OCI-LY1 (cell line): ENCODE measurements at regions not wholly inside any gene's neighbourhood (a gene's known extent, or its start where the extent isn't known, plus 50 kb on each side); places are given as distances from the start of the nearest gene placed in this dataset.

Experiments
- H2AFZ ChIP-seq: fragments of 200-600 bp; sonication (generic), shearing (Covaris generic); 2 replicates; pipeline ENCODE4 v1.6.0; 2014; ENCODE audit warnings: antibody characterized with exemption, mild to moderate bottlenecking, low read length
- H3F3A ChIP-seq: fragments of 200-600 bp; sonication (generic), shearing (Covaris generic); 2 replicates; pipeline ENCODE4 v1.6.0; 2014; ENCODE audit warnings: mild to moderate bottlenecking, antibody characterized with exemption, low read length, moderate library complexity; ENCODE audit not compliant: insufficient read depth
- H3K27ac ChIP-seq: fragments of 200-600 bp; sonication (generic); 2 replicates; pipeline ENCODE4 v1.5.1; 2014; ENCODE audit warnings: low read length, mixed run types, mild to moderate bottlenecking, low read depth; ENCODE audit not compliant: poor library complexity, severe bottlenecking
- H3K27me3 ChIP-seq: fragments of 200-600 bp; sonication (generic); 2 replicates; pipeline ENCODE4 v1.6.0; 2014; ENCODE audit warnings: antibody characterized with exemption, mild to moderate bottlenecking, low read length, moderate library complexity; ENCODE audit not compliant: insufficient read depth
- H3K36me3 ChIP-seq: fragments of 200-600 bp; sonication (generic); 2 replicates; pipeline ENCODE4 v1.6.1; 2014; ENCODE audit warnings: mild to moderate bottlenecking, antibody characterized with exemption, low read length, moderate library complexity, mixed read lengths; ENCODE audit not compliant: insufficient read depth
- H3K4me1 ChIP-seq: fragments of 200-600 bp; sonication (generic); 2 replicates; pipeline ENCODE4 v1.5.1; 2014; ENCODE audit warnings: mild to moderate bottlenecking, low read length, moderate library complexity; ENCODE audit not compliant: insufficient read depth, severe bottlenecking
- H3K4me2 ChIP-seq: fragments of 200-600 bp; sonication (generic), shearing (Covaris generic); 2 replicates; pipeline ENCODE4 v1.6.1; 2014; ENCODE audit warnings: low read length
- H3K4me3 ChIP-seq: fragments of 200-600 bp; sonication (generic); 2 replicates; pipeline ENCODE4 v1.5.1; 2014; ENCODE audit warnings: low read length, low read depth, mild to moderate bottlenecking, mixed read lengths; ENCODE audit not compliant: poor library complexity, severe bottlenecking
- H3K79me2 ChIP-seq: fragments of 200-600 bp; shearing (Covaris generic); 2 replicates; pipeline ENCODE4 v1.6.1; 2016; ENCODE audit warnings: mixed run types, low read length, mixed read lengths; ENCODE audit not compliant: insufficient read depth
- H3K9ac ChIP-seq: fragments of 200-600 bp; sonication (generic), shearing (Covaris generic); 2 replicates; pipeline ENCODE4 v1.6.1; 2014; ENCODE audit warnings: mild to moderate bottlenecking, low read length, mixed read lengths
- H3K9me2 ChIP-seq: fragments of 200-600 bp; sonication (generic), shearing (Covaris generic); 2 replicates; pipeline ENCODE4 v1.6.1; 2014; ENCODE audit warnings: low read depth, mild to moderate bottlenecking, low read length, mixed read lengths
- H3K9me3 ChIP-seq: fragments of 200-600 bp; shearing (Covaris generic); 2 replicates; pipeline ENCODE4 v1.6.1; 2014; ENCODE audit warnings: low read length, mixed read lengths
- H4K20me1 ChIP-seq: fragments of 200-600 bp; sonication (generic), shearing (Covaris generic); 2 replicates; pipeline ENCODE4 v1.6.0; 2016; ENCODE audit warnings: mild to moderate bottlenecking, low read length; ENCODE audit not compliant: insufficient read depth
- EZH2 ChIP-seq: fragments of 200-600 bp; sonication (generic), shearing (Covaris generic); IDR thresholded peaks from 2 replicates; pipeline ENCODE4 v1.8.0; 2017; ENCODE audit warnings: borderline replicate concordance, mixed run types, mild to moderate bottlenecking, antibody characterized with exemption, low read length, moderate library complexity, mixed read lengths
- TF ChIP-seq, protein P1 (sequence below): fragments of 200-600 bp; sonication (generic), shearing (Covaris generic); IDR thresholded peaks from 2 replicates; pipeline ENCODE4 v1.5.1; 2017; ENCODE audit warnings: mild to moderate bottlenecking, antibody characterized with exemption, low read length, moderate library complexity, mixed read lengths

DNA sequence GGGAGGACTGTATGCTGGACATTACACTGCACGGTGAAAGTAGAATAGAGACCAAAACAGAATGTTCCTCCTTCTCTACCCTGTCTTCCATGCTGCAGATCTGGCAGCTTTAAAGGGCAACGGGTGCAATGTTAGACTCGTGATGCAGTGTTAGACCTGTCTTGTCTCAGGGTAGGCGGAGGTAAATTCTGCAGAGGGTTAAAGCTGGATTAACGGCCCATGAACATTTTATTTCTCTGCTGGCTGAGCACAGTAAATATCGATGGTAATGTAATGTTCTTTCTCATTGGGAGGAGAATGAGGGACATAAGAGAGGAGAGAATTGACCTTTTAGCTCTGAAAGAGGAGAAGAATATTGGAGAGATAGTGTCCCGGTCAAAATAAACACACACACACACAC, 178.9 kb downstream of the NMUR2 start:
- no peak overlapping the region for H3K4me3 ChIP-seq
- H3K9me2 ChIP-seq: no peaks in the 10 kb centered on the region
- H3K36me3 ChIP-seq: no peaks in the 10 kb centered on the region
- no peak for TF ChIP-seq EZH2
- TF ChIP-seq, protein P1, sequence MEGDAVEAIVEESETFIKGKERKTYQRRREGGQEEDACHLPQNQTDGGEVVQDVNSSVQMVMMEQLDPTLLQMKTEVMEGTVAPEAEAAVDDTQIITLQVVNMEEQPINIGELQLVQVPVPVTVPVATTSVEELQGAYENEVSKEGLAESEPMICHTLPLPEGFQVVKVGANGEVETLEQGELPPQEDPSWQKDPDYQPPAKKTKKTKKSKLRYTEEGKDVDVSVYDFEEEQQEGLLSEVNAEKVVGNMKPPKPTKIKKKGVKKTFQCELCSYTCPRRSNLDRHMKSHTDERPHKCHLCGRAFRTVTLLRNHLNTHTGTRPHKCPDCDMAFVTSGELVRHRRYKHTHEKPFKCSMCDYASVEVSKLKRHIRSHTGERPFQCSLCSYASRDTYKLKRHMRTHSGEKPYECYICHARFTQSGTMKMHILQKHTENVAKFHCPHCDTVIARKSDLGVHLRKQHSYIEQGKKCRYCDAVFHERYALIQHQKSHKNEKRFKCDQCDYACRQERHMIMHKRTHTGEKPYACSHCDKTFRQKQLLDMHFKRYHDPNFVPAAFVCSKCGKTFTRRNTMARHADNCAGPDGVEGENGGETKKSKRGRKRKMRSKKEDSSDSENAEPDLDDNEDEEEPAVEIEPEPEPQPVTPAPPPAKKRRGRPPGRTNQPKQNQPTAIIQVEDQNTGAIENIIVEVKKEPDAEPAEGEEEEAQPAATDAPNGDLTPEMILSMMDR: no peak
- H3K9me3 ChIP-seq: no peaks in the 10 kb centered on the region
- no peak overlapping the region for H3K27ac ChIP-seq
- no peak overlapping the region for H3K4me2 ChIP-seq
- no peaks in the 10 kb centered on the region for H3F3A ChIP-seq
- no peaks in the 10 kb centered on the region for H3K4me1 ChIP-seq
- no peaks in the 10 kb centered on the region for H3K27me3 ChIP-seq
- H2AFZ ChIP-seq: no peak overlapping the region
- no peaks in the 10 kb centered on the region for H4K20me1 ChIP-seq
- no peaks in the 10 kb centered on the region for H3K79me2 ChIP-seq
- no peak overlapping the region for H3K9ac ChIP-seq

DNA sequence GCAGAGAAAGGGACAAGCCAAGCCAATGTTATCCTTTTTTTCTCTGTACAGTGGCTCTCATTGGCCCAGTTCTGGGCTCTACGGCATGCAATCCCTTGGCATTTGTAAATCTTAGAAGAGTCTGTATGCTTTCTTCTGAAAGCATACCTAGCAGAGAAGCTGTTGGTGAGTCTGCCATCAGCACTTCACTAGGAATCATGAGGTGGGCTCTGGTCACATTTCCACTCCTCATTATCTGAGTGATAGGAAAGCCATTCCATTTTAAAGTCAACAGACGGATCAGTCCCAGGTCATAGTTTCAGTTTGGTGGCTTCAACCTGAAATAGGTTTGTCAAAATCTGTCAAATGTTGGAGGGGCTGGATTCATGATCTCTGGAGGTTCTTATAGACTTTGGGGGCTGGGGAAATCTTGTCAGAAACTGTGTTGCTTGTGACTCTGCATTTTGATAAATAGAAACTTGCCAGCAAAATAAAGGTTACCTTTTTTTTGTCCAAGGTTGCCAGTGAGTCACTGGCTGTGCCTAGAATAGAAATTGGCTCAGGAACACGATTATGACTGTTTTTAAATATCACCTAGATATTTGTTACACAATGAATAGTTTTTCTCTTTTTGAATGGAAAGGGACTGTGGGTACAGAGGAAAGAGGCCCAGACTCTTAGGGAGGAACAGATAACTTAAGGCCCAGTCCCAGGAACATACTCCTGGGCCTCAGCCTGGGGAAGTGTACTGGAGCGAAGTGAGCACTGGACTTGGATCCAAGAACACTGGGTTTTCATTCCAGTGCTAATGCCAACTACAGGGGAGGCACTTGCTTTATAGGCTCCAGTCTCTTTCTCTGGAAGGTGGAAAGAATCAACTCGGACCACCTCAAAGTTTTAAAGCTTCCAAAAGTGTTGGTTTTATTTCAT, 183.1 kb downstream of the NMUR2 start:
- Histone ChIP-seq H3F3A (no peaks in the 10 kb centered on the region), H3K4me1 (no peaks in the 10 kb centered on the region), H3K79me2 (no peaks in the 10 kb centered on the region), H3K36me3 (no peaks in the 10 kb centered on the region), H3K4me3 (no peak overlapping the region), H3K4me2 (no peak overlapping the region), H3K27me3 (no peaks in the 10 kb centered on the region), H4K20me1 (no peaks in the 10 kb centered on the region), H3K27ac (no peak overlapping the region), H3K9ac (no peak overlapping the region), H3K9me3 (no peaks in the 10 kb centered on the region), H2AFZ (no peak overlapping the region), H3K9me2 (no peaks in the 10 kb centered on the region)
- TF ChIP-seq EZH2: no peak
- TF ChIP-seq, protein P1: no peak

DNA sequence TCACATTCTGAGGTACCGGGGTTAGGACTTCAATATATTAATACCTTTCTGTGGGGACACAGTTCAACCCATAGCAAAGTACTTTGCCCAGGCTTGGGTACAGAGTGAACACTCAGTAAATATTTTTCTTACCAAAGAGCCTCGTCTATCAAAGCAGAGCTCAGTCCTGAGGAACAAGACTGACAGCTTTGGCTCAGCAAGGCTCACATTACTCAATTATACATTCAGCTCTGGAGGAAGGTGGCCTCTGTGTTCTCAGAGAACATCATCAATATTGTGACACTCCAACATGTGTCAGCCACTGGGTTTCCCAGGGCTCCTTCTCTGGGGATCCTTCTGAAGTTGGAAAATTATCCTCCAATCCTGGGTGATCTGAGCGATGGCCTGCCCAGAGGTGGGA, 186.4 kb downstream of the NMUR2 start:
- no peaks in the 10 kb centered on the region for H3K36me3 ChIP-seq
- no peaks in the 10 kb centered on the region for H4K20me1 ChIP-seq

More for the DNA sequence above, 186.4 kb downstream of the NMUR2 start:
- H3F3A ChIP-seq: no peaks in the 10 kb centered on the region
- H3K9me3 ChIP-seq: no peaks in the 10 kb centered on the region
- H2AFZ ChIP-seq: no peak overlapping the region
- no peaks in the 10 kb centered on the region for H3K27me3 ChIP-seq
- H3K4me2 ChIP-seq: no peak overlapping the region
- H3K9ac ChIP-seq: no peak overlapping the region
- H3K79me2 ChIP-seq: no peaks in the 10 kb centered on the region
- H3K4me3 ChIP-seq: no peak overlapping the region
- H3K27ac ChIP-seq: no peak overlapping the region
- H3K9me2 ChIP-seq: no peaks in the 10 kb centered on the region
- no peaks in the 10 kb centered on the region for H3K4me1 ChIP-seq
- no peak for TF ChIP-seq EZH2
- TF ChIP-seq, protein P1: no peak
